Cerebellar cortex (tissue), 1 donor: ENCODE measurements at regions not wholly inside any gene's neighbourhood (a gene's known extent, or its start where the extent isn't known, plus 50 kb on each side); places are given as distances from the start of the nearest gene placed in this dataset.

Source experiments
- DNase-seq: peaks from one replicate; pipeline ENCODE4 v3.0.0-alpha.2; 2015; ENCODE audit warnings: low spot score

DNA sequence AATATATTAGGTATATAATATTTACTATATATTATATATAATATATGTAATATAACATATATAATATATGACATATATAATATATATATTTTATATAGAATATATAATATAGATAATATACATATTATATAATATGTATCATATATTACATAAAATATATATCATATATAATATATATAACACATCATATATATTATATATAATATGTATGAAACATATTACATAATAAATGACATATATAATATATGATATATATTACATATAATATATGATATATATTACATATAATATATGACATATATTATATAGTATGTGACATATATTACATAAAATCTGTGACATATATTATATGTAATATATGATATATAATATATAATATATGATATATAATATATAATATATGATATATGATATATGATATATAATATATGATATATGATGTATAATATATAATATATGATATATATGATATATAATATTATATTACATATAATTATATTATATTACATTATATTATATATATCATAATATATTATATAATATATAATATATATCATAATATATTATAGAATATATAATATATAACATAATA lies 119.5 kb upstream of the RIMBP3 start:
- no peak for DNase-seq

GRCh38 chr22:18730410-18730809 lies 118.7 kb upstream of the RIMBP3 start:
- DNase-seq = peak; percentile 91
